ENCODE measurements at regions not wholly inside any gene's neighbourhood (a gene's known extent, or its start where the extent isn't known, plus 50 kb on each side); places are given as distances from the start of the nearest gene placed in this dataset.
"Not testable (repeated sequence)": the region's sequence is repeated elsewhere in the genome, so short reads cannot be mapped to it uniquely, and the experiment has no call there.

DNA sequence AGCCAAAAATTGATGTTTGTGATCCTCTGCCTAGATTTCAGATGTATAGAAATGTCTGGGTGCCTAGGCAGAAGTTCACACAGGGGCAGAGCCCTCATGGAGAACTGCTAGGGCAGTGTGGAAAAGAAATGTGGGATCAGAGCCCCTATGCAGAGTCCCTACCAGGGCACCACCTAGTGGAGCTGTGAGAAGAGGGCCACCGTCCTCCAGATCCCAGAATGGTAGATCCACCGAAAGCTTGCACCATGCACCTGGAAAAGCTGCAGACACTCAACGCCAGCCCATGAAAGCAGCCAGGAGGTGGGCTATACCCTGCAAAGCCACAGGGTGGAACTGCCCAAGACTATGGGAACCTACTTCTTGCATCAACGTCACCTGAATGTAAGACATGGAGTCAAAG lies 292.9 kb downstream of the PRDM9 start:
- CTCF ChIA-PET (ENCODE audit: low intra/inter-chr PET ratio); in situ Hi-C loops (cut with MboI): not testable (repeated sequence)
- 2% methylated on average over 4 of the region's 4 CpGs for WGBS (ENCODE audit: insufficient coverage, low coverage, missing lambda C conversion rate)

GRCh38 chr5:23820765-23821471 lies 313.5 kb downstream of the PRDM9 start:
- Histone ChIP-seq H3K4me2 (ENCODE audit: insufficient read depth, low read length) (no peak overlapping the region), H3K9me3 (replicated peaks; ENCODE audit: control insufficient read depth, insufficient read depth, low read depth, low read length) (no peaks in the 10 kb centered on the region), H3K79me2 (ENCODE audit: control insufficient read depth, insufficient read depth, low read length) (no peaks in the 10 kb centered on the region), H3K36me3 (ENCODE audit: control insufficient read depth, insufficient read depth, low read length) (no peaks in the 10 kb centered on the region), H3K9me1 (ENCODE audit: control insufficient read depth, insufficient read depth, low read length) (no peaks in the 10 kb centered on the region), H3K4me1 (replicated peaks in 1 of 2; ENCODE audit: control insufficient read depth in 2 of 2, insufficient read depth in 2 of 2, low read length in 2 of 2) (no peaks in the 10 kb centered on the region), H3K27me3 (ENCODE audit: control insufficient read depth in 2 of 2, insufficient read depth in 2 of 2, low read length in 2 of 2) (no peaks in the 10 kb centered on the region), H4K20me1 (replicated peaks; ENCODE audit: control insufficient read depth, insufficient read depth, low read length) (no peaks in the 10 kb centered on the region), H3K27ac (ENCODE audit: extremely low read depth, low read depth, low read length) (no peak overlapping the region), H3K9ac (ENCODE audit: insufficient read depth in 1 of 2, low read depth in 2 of 2, low read length in 2 of 2) (no peak overlapping the region), H3K4me3 (no peak overlapping the region), H2AFZ (ENCODE audit: low read depth, low read length) (no peak overlapping the region)
- no TSS peak for BruUV-seq (replicated peaks)
- ATAC-seq, result no peak
- in situ Hi-C loops (cut with MboI) (no loop called here), intact Hi-C loops (cut with micrococcal nuclease) (no loop called here)
- DNase-seq (ENCODE audit: extremely low read depth in 1 of 4, low spot score in 3 of 4), result peak in 2 of 4 experiments; percentile 7 to 11
- CTCF ChIA-PET (ENCODE audit: low intra/inter-chr PET ratio), result no interaction called here
- WGBS (ENCODE audit: insufficient coverage, low coverage, missing lambda C conversion rate), result 2% methylated on average over 5 of the region's 5 CpGs
- POLR2A ChIA-PET, result no interaction called here
- no peak for FAIRE-seq
- TF ChIP-seq EWSR1 (IDR thresholded peaks at IDR 0.05; ENCODE audit: borderline replicate concordance, low read depth, partially characterized antibody) (no peak), RAD21 (CRISPR knock-in tag; conservative IDR thresholded peaks at IDR 0.05 in 1 of 2, IDR thresholded peaks at IDR 0.05 in 1 of 2) (peak in 1 of 2 experiments; percentile 60; a peak in 3 of 4 replicates)
- TF ChIP-seq, protein P1, sequence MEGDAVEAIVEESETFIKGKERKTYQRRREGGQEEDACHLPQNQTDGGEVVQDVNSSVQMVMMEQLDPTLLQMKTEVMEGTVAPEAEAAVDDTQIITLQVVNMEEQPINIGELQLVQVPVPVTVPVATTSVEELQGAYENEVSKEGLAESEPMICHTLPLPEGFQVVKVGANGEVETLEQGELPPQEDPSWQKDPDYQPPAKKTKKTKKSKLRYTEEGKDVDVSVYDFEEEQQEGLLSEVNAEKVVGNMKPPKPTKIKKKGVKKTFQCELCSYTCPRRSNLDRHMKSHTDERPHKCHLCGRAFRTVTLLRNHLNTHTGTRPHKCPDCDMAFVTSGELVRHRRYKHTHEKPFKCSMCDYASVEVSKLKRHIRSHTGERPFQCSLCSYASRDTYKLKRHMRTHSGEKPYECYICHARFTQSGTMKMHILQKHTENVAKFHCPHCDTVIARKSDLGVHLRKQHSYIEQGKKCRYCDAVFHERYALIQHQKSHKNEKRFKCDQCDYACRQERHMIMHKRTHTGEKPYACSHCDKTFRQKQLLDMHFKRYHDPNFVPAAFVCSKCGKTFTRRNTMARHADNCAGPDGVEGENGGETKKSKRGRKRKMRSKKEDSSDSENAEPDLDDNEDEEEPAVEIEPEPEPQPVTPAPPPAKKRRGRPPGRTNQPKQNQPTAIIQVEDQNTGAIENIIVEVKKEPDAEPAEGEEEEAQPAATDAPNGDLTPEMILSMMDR (IDR thresholded peaks at IDR 0.05 in 2 of 3, conservative IDR thresholded peaks at IDR 0.05 in 1 of 3; ENCODE audit: insufficient read depth in 2 of 3, low read depth in 1 of 3, low read length in 3 of 3), result peak in 2 of 3 experiments; percentile 23 to 33; a peak in 2 of 6 replicates

More for the DNA sequence above, 292.9 kb downstream of the PRDM9 start:
- H3K9me1 ChIP-seq (ENCODE audit: control insufficient read depth, insufficient read depth, low read length); H3K9me3 ChIP-seq (replicated peaks; ENCODE audit: control insufficient read depth, insufficient read depth, low read depth, low read length); H3K36me3 ChIP-seq (ENCODE audit: control insufficient read depth, insufficient read depth, low read length); POLR2A ChIA-PET; H2AFZ ChIP-seq (ENCODE audit: low read depth, low read length); intact Hi-C loops (cut with micrococcal nuclease); H3K4me3 ChIP-seq; H3K79me2 ChIP-seq (ENCODE audit: control insufficient read depth, insufficient read depth, low read length); ATAC-seq; DNase-seq (ENCODE audit: extremely low read depth in 1 of 4, low spot score in 3 of 4); H3K4me1 ChIP-seq (replicated peaks in 1 of 2; ENCODE audit: control insufficient read depth in 2 of 2, insufficient read depth in 2 of 2, low read length in 2 of 2); BruUV-seq (replicated peaks); H3K27me3 ChIP-seq (ENCODE audit: control insufficient read depth in 2 of 2, insufficient read depth in 2 of 2, low read length in 2 of 2); H3K4me2 ChIP-seq (ENCODE audit: insufficient read depth, low read length); H3K27ac ChIP-seq (ENCODE audit: extremely low read depth, low read depth, low read length); FAIRE-seq; H4K20me1 ChIP-seq (replicated peaks; ENCODE audit: control insufficient read depth, insufficient read depth, low read length); H3K9ac ChIP-seq (ENCODE audit: insufficient read depth in 1 of 2, low read depth in 2 of 2, low read length in 2 of 2): not testable (repeated sequence)
- TF ChIP-seq RAD21 (CRISPR knock-in tag; conservative IDR thresholded peaks at IDR 0.05 in 1 of 2, IDR thresholded peaks at IDR 0.05 in 1 of 2), result 0 out of 4 replicates have a peak, but pooled peaks of 1 of the 2 experiments have one; percentile 8
